T follicular helper cell (primary cell): ENCODE measurements at regions not wholly inside any gene's neighbourhood (a gene's known extent, or its start where the extent isn't known, plus 50 kb on each side); places are given as distances from the start of the nearest gene placed in this dataset.

ENCODE experiments used
- DNase-seq: peaks from one replicate; pipeline ENCODE4 v3.0.0-alpha.2; 2020; ENCODE audit warnings: low read depth

GRCh38 chr4:26020881-26021280, 106.9 kb downstream of the SMIM20 start:
- DNase-seq, result no peak

DNA sequence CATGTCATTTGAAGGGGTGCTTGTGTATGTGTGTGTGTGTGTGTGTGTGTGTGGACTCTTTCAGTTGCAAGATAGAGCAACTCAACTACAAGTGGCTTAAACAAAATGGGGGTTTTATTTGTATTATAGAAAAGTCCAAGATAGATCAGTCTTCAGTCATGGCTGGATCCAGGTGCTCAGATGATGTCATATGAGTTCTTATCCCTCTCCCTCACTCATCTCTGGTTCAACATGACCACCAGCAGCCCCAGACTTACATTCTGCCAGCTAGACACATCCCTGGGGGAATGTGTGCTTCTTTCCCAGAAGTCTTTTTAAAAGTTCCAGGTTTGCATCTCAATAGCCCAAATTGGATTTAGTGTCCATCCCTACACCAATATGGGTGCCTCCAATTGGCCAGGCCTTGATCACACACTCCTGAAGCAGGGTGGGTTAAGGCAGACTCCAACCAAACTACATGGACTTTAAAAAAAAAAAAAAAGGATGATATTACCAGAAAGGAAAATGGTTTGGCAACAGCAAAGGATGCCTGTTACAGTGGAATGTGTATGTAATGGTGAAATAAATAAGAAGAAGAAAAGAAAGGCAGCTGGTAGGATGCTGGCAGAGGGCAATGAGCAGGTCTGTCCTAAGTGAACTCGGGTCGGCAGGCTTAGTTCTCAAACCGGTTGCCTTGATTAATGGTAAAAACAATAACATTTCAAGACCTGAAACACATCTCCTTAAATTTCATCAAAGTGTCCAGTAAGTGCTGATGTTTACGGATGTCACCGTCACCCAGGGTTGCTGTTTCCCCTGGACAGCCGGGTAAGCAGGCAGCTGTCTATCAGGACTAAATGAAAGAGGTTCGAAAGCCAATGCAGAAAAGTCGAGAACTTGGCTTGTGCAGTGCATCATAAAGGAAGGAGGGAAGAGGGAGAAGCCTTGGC, 107.7 kb downstream of the SMIM20 start:
- DNase-seq, result no peak

- DNase-seq, result no peak
Observed at GRCh38 chr4:26022346-26023202, 108.6 kb downstream of the SMIM20 start.

DNA sequence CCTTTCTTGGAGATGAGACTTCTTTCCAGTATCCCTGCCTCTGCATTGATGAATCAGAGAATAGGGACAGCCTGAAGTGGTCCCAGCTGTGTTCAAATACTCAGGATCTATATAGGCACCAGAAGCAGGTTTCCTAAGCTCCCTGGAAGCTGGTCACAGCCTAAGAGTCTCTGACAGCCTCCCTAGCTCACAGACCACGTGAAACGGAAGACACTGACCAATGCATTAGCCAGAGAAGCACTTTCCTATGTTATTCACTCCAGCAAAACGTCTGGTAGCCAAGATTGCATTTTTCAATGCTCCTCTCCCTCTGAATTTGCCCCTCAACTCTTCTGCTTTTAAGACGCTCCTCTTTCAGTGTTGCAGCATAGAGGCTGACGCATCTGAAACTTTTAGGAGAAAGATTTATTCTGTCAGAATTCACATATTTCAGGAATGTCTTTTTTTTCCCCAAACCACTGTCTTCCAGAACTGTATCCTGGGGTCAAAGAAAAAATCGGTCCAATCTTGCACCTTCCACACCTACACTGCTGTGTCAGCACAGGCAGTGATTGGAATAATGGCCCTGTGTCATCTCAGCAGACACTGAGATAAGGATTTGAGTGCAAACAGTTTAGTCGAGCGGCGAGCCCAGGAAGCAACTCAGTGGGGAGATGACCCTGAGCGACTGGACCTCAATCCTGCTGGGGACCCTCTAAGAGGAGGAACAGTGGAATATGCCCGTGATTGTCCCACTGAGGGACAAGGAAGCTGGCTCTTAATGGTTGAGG, 109.4 kb downstream of the SMIM20 start:
- DNase-seq, result no peak

GRCh38 chr4:26024079-26024478, 110.1 kb downstream of the SMIM20 start:
- DNase-seq, result no peak

GRCh38 chr4:26028133-26028792, 114.2 kb downstream of the SMIM20 start:
- DNase-seq, result no peak

DNA sequence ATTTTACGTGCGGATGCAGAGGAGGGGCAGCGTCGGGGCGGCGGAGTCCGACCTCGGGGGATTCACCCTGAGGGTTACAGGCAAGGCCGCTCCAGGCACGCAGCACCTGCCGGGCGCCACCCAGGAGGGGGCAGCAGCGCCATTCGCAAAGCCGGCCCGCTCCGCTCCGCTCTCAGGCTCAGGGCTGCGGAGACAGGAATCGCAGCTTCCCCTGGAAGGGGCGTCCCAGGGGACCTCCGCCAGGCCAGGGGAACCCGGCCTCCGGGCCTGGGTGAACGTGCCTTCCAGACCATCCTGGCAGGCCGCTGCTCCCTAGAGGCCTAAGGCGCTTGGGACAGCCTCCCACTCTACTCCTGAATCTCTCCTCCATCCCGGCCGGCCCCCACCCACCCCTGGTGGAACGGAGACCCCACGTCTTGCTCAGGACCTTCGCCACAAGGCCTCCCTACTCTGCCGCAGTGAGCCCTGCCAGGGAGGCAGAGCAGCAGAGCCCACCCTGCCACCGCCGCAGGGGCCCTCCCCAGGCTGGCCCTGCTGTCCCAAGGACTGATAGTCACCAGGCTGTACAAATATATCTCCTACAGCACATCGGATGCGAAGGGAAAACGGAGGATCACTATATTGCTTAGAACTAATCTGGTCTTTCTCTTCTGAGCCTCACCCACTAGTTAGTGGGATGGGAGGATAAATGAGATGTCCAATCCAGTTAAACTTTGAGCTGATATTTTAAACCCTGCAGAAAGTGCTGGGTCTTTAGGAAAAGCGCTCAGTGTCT, 115.0 kb downstream of the SMIM20 start:
- DNase-seq, result peak; percentile 12

- no peak for DNase-seq
Observed at GRCh38 chr4:26029568-26030131, 115.6 kb downstream of the SMIM20 start.

DNA sequence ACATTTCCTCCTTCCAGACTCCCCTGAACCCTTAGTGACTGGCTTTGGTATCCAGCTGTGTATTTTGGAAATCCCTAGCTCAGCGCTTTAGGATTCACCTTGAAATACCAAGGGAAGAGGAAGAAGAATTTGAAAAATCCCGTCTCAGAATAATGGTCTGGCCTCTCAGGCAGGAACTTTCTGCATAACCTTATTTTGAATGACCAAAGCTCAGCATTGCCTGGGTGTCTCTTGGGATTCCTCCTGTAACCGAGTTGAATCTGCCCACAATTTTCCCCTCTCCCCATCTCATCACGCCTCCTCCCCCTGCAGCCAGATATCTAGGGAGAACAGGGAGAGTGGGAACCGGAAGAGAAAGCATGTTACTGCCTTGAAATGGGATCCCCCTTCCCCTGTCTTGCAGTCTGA, 116.2 kb downstream of the SMIM20 start:
- DNase-seq, result no peak

GRCh38 chr4:26030780-26031179, 116.8 kb downstream of the SMIM20 start:
- no peak for DNase-seq

- DNase-seq, result no peak
Observed at GRCh38 chr4:26031704-26032103, 117.7 kb downstream of the SMIM20 start.

- DNase-seq, result no peak
Observed at GRCh38 chr4:26032142-26032541, 118.1 kb downstream of the SMIM20 start.

DNA sequence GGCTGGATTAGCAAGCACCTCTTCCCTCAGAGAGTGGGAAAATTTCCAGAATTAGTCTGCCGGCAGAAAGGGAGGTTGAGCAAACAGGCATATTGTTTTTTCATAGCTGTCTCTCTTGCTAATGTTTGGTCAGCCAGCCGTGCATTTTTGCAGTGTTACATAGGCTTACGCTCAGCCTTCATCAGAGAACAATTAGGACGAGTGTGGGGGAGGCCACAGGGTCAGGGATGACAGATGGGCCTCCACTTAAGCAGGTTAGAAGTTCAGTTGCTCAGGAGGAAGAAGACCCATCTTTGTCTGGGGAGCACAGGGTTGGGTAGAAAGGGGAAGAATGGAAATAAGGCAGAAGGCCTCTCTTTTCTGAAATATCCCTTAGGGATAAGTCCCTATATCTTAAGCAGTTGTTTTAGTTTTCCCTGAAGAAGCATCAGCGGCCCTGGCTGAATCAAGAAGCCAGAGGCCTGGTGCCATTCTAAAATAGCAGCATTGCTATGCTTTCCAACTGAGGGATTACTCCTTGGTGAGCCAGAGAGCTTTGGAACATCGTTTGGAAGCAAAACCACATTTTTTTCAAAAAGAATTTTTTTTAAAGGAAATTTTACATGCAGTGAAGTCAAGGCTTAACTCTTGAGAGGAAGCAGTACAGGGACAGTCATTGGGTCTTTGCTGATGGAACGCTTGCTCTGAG, 118.8 kb downstream of the SMIM20 start:
- no peak for DNase-seq

GRCh38 chr4:26033389-26033788, 119.4 kb downstream of the SMIM20 start:
- no peak for DNase-seq

- no peak for DNase-seq
Observed at GRCh38 chr4:26034849-26035248, 120.8 kb downstream of the SMIM20 start.

GRCh38 chr4:26035921-26036320, 121.9 kb downstream of the SMIM20 start:
- DNase-seq, result no peak

- DNase-seq, result no peak
Observed at GRCh38 chr4:26039639-26040359, 125.8 kb downstream of the SMIM20 start.

- DNase-seq, result no peak
Observed at GRCh38 chr4:26044524-26044923, 130.5 kb downstream of the SMIM20 start.

GRCh38 chr4:26044983-26045382, 131.0 kb downstream of the SMIM20 start:
- DNase-seq, result no peak
